ENCODE measurements at regions not wholly inside any gene's neighbourhood (a gene's known extent, or its start where the extent isn't known, plus 50 kb on each side); places are given as distances from the start of the nearest gene placed in this dataset.

- no peak for TF ChIP-seq TOX (CRISPR knock-in tag; IDR thresholded peaks at IDR 0.05; ENCODE audit: borderline replicate concordance)
- TF ChIP-seq PATZ1 (CRISPR knock-in tag; IDR thresholded peaks at IDR 0.05; ENCODE audit: borderline replicate concordance) = no peak
- TF ChIP-seq ZNF565 (CRISPR knock-in tag; conservative IDR thresholded peaks at IDR 0.05; ENCODE audit: low read depth) = no peak
- TF ChIP-seq ISL1 (CRISPR knock-in tag; IDR thresholded peaks at IDR 0.05) = no peak
- TF ChIP-seq ZFP3 (CRISPR knock-in tag; IDR thresholded peaks at IDR 0.05) = no peak
- no peak for TF ChIP-seq OSR1 (CRISPR knock-in tag; IDR thresholded peaks at IDR 0.05)
- no peak for TF ChIP-seq TCF4 (CRISPR knock-in tag; IDR thresholded peaks at IDR 0.05; ENCODE audit: borderline replicate concordance)
- TF ChIP-seq CSRNP3 (CRISPR knock-in tag; IDR thresholded peaks at IDR 0.05) = no peak
- TF ChIP-seq CREB5 (CRISPR knock-in tag; IDR thresholded peaks at IDR 0.05; ENCODE audit: low read depth) = no peak
- TF ChIP-seq TSHZ2 (CRISPR knock-in tag; IDR thresholded peaks at IDR 0.05) = no peak
- TF ChIP-seq ARNTL (CRISPR knock-in tag; IDR thresholded peaks at IDR 0.05; ENCODE audit: borderline replicate concordance, low read depth) = no peak
- TF ChIP-seq ZFP30 (CRISPR knock-in tag; IDR thresholded peaks at IDR 0.05) = no peak
- no peak for TF ChIP-seq SNAI2 (CRISPR knock-in tag; IDR thresholded peaks at IDR 0.05)
Measured at GRCh38 chr3:63046152-63046551, 170.9 kb upstream of the CADPS start.
